Stimulated activated CD4-positive, alpha-beta T cell treated with anti-CD3 and anti-CD28 coated beads, Interleukin-12 subunit alpha, Interleukin-12 subunit beta, amount 100 ng/mL, for 48 hours (primary cell): ENCODE measurements at regions not wholly inside any gene's neighbourhood (a gene's known extent, or its start where the extent isn't known, plus 50 kb on each side); places are given as distances from the start of the nearest gene placed in this dataset.
"Not testable (repeated sequence)": the region's sequence is repeated elsewhere in the genome, so short reads cannot be mapped to it uniquely, and the experiment has no call there.

Experiments
- DNase-seq, 3 donors: peaks; one replicate each; pipeline ENCODE4 v3.0.0-alpha.2; 2020; ENCODE audit warnings: low read depth in 2 of 3, low spot score in 1 of 3

DNA sequence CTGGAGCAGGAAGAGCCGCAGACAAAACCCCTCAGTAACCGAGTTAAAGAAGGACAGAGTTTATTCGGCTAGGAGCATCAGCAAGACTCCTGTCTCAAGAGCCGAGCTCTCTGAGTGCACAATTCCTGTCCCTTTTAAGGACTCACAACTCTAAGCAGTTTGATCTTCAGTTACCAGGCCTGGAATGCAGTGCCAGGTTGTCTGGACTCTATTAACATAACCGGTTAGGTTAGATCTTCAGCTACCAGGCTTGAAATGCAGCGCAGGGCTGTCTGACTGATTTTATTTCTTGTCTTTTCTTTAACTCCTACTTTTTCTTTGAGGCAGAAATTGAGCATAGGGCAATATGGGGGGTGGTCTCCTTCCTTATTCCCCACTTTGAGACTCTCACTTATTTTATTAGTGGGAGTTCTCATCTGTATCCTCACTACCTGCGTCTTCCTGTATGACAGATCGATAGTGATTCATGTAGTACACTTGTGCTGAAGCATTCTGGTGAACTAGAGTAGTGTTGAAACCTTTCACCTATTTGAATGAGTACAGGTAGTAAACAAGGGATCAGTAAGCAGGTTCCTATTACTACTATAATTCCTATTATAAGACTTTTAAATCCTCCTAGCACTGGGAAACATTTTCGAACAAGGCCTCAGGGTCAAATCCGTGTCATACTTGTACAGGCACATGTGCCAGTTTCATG lies 325.0 kb downstream of the CGGBP1 start:
- no peak for DNase-seq

DNA sequence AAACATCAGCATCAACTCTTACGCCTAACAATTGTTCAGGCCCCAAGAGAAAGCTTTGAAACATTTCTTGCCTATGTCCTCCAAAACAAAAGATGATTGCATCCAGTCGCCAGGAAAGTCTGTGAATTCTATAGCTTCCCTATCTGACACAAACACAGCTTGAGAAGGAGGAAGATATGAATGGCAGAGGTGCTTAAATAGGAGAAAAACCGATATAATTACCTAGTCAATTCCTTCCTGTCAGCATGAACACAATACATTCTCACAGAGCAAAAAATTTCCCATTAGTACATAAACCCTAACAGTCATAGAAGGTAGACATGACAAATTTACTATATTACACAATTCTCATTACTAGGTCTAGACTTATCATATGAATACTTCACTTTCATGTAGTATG lies 326.5 kb downstream of the CGGBP1 start:
- no peak for DNase-seq

DNA sequence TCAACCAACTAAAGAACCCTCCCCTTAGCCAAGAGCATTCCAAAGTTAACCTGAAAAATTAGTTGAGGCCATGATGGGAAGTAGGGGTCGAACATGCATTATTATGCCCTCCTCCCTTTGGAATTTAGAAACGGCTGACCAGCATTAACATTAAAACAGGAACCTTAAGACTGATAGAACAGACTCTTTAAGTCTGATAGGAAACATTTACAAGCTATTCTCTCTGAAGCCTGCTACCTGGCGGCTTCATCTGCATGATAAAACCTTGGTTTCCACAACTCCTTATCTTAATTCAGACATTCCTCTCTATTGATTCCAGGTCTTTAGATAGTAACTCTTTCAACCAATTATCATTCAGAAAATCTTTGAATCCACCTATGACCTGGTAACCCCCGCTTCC lies 331.0 kb downstream of the CGGBP1 start:
- DNase-seq = no peak

DNA sequence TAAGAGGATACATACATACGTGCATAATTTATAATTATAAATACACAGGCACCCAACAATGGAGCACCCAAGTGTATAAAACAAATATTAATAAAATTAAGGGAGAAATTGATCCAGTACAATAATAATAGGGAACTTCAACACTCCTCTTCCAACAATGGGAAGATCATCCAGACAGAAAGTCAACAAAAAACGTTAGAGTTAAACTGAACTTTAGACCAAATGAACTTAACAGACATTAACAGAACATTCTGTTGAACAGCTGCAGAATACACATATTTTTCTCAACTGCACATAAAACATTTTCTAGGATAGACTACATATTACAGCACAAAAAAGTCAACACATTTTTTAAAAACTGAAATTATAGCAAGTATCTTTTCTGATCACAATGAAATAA lies 339.7 kb downstream of the CGGBP1 start:
- DNase-seq = no peak

DNA sequence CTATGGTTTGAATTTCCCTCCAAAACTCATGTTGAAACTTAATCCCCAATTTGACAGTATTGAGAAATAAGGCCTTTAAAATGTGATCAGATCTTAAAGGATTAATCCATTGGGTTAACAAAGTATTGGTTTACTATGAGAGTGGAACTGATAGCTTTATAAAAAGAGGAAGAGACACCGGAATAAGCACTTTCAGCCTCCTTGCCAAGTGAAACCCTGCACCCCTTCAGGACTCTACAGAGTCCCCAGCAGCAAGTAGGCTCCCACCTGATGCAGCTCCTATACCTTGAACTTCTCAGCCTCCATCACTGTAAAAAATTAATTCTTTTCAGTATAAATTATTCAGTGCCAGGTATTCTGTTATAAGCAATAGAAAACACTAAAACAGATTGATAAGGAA lies 348.3 kb downstream of the CGGBP1 start:
- no peak for DNase-seq

DNA sequence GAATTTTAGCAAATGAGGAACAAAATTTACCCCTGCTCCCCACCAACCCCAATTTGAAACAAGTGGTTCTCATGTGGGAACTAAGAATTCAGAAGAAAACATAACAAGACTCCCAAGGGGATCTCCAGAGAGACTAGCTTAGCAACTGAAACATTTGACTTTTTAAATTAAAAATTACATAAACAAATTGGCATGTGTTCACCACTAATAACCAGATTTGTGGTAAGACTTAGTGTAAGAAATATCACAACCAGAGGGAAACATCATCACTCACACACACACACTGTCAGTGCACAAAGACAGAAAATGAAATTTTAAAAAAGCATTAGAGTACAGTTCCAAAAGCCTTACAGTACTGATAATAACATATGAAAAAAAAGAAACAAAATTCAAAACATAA lies 348.8 kb downstream of the CGGBP1 start:
- DNase-seq = no peak

DNA sequence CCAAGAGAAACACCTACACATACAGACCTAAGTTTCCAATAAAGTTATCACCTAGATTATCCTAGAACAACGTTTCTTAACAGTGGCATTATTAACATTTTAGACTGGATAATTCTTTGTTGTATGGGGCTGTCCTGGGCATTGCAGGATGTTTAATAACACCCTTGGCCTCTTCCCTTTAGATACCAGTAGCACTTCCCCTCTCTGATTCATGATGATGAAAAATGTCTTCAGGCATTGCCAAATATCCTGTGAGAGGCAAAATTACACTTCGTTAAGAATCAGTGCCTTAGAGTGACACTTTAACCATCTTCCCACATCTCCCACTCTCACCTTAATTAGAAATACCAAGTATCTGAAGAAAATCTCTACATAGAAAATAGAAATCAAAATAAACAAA lies 352.6 kb downstream of the CGGBP1 start:
- no peak for DNase-seq

DNA sequence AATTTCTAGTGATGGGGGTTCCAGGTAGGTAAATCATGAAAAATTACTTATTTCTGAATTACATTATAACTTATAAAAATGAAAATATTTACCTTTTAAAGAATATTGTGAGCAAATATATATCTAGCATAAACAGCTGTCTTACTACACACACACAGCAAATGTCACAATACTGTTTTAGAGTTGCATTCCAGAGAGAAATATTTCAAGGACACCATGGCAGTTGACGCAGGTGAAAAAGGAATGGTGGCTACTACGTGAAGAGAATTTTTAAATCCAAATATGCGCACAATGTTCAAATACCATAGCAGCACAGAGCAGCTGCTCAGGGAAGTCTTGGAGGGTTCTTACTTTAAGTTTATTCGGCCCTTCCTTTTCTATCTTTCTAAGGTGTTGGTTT lies 356.2 kb downstream of the CGGBP1 start:
- no peak for DNase-seq

DNA sequence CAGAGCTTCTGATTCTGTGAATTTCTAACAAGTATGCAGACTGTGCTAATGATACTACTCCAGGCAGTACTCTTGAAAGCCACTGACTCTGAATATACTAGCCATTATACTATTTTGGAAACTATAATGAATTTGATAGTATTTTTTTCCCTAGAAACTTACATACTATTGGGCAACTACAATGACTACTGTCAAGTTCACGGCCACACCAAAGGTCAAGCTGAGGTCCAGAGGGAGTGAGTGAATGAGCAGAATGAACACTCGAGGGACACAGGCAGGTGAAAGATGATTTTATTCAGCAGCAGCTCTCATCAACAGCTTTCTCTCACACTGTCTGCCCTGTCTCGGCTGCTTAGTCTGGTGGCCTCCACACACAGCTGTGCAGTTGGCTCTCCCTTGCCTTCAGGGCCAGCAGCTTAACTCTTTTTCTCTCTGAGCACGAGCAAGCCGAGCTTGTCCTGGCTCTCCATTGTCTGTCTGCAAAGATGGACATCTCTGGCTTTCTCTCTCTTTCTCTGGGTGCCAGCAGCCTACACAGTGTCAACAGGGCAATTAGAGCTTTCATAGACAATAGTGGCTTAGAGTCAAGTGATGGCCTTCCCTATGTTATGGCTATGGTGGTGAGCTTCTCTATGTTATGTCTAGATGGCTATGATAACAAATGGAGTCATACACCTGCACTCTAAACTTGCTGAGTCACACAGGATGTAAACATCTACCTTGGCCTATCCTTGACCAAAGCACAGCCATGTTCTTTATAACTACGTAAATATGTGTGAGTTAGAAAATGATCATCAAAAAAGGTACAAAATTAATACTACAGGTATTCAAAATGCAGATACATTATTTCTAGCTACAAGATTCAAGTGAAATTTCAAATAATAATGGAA lies 362.4 kb downstream of the CGGBP1 start:
- DNase-seq = no peak

DNA sequence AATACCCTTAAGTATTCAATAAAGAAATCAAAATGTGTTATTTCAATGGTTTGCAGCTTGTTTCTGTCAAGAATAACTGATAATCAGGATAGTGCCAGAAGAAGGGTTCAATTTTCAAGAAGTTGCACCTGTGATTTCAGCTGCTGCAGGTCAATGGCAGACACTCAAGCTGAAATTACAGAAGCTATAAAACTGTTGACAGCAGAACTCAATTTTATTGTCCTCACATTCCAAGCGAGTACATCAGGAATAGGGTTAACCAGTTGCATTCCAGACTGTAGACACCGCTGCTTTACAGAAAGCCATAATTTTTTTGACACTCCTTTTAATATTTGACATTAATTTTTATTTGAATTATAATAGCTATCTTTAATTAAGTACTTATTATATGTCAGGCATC lies 364.1 kb downstream of the CGGBP1 start:
- no peak for DNase-seq

DNA sequence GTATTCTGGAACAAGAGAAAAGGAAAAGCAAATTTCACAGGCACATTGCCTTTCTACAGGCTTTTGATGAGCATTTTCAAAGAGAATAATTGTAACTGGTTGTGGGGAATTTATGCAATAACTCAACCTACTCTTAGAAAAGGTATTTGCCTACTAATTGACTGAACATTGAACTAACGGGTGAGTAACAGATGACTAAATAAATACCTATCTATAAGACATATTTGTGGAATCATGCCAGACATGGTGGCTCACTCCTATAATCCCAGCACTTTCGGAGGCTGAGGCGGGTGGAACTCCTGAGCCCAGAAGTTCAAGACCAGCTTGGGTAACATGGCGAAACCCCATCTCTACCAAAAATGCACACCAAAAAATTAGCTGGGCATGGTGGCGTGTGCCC lies 367.7 kb downstream of the CGGBP1 start:
- no peak for DNase-seq

DNA sequence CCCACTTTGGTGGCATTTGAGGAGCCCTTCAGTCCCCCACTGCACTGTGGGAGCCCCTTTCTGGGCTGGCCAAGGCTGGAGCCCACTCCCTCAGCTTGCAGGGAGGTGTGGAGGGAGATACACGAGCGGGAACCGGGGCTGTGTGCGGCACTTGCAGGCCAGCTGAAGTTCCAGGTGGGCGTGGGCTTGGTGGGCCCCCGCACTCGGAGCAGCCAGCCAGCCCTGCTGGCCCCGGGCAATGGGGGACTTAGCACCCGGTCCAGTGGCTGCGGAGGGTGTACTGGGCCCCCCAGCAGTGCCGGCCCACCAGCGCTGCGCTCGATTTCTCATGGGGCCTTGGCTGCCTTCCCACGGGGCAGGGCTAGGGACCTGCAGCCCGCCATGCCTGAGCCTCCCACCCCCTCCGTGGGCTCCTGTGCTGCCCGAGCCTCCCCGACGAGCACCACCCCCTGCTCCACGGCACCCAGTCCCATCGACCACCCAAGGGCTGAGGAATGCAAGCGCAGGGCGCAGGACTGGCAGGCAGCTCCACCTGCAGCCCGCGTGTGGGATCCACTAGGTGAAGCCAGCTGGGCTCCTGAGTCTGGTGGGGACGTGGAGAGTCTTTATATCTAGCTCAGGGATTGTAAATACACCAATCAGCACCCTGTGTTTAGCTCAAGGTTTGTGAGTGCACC lies 379.7 kb downstream of the CGGBP1 start:
- not testable (repeated sequence) for DNase-seq

DNA sequence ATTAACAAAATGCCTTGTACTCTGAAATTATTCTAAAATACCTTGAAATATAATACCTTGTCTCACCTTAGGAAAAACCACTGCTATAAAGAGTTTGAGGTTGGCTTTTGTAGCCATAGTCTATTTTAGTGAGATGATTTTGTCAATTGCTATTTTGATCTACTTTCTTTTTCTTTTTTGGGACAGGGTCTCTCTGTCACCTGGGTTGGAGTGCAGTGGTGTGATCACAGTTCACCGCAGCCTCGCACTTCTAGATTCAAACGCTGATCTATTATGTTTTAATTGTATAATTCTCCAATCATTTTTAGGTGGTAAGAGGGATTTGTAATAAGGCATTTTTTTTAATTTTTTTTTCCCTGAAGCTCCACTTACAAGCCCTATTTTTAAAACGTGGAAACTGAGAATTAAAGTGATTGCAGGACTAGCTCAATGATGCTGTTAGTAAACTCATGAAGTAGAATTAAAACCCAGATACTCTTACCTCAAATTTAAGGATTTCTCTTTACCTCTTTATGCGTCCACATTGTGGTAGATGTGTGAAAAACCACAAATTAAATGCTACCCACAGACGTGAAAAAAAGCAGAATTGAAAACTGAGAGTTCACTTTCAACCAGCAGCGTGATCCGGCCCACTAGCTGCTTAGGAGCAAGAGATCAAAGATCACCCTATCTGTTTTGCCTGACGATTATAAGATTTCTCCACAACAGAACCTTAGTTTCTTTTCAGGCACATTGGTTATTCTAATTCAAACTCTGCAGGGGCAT lies 384.2 kb downstream of the CGGBP1 start:
- DNase-seq = no peak

DNA sequence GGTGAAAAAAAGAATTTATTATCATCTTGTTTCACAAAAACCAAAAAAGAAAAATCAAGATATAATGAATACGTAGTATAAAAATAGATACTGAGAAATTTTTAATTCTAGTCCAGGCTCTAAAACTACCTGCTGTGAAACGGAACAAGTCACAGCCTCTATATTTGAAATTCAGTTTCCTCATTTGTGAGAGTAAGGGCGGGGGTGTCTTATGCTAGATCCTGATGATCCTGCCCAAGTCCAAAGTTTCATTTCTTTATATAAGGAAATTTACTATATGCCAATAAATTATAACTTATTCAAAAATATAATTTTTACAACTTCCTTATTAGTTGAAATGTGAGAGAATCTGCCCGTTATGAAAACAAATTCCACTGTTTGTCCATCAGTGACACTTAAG lies 385.7 kb downstream of the CGGBP1 start:
- DNase-seq = no peak

DNA sequence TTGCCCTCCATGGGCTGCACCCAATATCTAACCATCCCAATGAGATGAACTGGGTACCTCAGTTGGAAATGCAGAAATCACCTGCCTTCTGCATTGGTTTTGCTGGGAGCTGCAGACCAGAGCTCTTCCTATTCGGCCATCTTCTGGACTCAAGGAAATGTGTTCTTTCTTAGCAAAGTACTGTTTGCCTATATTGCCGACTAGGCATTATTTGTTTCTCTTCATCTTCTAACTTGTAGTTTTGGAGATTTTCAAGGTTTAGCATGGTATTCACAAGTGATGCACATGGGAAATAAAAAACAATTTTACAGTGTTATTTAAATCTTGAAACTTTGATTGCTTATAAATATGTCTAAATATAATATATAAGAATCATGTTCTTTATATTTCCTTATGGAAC lies 377.8 kb upstream of the POU1F1 start:
- no peak for DNase-seq

DNA sequence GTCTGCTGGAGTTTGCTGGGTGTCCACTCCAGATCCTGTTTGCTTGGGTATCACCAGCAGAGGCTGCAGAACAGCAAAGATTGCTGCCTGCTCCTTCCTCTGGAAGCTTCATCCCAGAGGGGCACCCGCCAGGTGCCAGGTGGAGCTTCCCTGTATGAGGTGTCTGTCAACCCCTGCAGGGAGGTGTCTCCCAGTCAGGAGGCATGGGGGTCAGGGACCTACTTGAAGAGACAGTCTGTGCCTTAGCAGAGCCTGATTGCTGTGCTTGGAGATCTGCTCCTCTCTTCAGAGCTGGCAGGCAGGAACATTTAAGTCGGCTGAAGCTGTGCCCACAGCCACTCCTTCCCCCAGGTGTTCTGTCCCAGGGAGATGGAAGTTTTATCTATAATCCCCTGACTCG lies 376.8 kb upstream of the POU1F1 start:
- DNase-seq = not testable (repeated sequence)

DNA sequence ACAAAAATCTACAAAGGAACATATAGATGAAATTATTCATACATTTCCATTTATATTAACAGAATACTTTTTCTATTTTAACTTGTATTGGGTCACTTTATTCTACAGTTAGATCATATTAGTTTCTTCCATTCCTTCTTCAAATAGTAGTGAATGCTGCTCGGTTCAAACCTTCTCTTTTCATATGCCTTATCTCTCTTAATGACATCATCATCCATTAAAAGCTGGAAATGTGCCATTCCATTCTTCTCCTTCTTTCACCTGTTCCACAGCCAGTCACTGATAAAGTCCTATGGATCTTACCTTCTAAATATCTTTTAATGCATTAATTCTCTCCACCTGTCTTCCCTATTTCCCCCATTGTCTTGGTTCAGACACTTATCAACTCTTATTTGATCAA lies 358.0 kb upstream of the POU1F1 start:
- no peak for DNase-seq

DNA sequence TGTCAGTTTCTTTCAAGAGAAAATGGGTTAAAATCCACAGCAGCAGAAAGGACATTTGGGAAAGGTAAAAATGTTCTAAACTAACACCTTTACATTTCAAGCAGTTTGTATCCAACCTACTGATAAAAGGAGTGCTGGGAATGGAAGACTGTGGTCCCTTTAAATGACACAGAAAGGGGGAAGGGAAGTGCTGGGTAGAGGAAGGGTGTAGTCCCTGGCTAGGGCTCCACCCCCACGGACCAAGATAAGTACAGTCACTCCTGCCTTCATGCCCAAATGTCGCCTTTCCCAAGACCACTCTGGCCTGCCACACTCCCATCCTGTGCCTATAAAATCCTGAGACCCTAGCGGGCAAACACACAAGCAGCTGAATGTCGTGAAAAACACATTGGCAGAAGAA lies 350.9 kb upstream of the POU1F1 start:
- DNase-seq = no peak

DNA sequence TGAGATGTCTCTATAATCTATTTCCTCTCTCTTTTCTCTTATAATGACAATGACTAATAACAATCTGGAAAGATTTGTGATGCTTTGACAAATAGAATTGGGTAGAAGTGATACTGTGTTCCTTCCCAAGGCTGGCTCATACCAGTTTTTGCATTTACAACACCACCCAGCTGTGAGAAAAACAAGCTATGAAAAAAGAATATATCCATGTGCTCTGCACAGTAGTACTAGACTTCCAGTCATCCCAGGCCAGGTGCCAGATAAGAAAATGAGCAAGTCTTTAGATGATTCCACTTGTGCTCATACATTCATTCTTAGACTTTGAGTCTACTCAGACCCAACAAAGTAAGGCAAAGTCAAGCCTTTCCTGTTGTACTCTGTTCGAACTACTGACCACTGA lies 350.2 kb upstream of the POU1F1 start:
- DNase-seq = no peak

DNA sequence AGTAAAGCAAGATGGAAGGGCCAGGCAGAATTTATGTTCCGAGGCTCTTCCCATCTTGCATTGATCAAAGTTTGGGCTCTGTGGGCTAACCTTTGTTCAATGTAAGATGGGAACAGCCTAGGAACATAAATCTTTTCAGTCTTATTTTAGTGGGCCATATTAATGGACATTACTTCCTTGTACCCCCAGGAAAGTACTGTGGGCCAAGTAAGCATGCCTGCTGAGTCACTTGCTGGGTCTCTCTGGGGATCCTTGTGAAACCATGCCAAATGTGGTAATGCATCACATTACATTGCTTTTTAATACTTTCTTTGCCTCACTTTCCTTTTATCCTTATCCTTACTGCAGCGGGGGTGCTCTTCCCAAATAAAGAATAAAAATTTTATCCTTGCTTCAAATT lies 349.5 kb upstream of the POU1F1 start:
- no peak for DNase-seq

DNA sequence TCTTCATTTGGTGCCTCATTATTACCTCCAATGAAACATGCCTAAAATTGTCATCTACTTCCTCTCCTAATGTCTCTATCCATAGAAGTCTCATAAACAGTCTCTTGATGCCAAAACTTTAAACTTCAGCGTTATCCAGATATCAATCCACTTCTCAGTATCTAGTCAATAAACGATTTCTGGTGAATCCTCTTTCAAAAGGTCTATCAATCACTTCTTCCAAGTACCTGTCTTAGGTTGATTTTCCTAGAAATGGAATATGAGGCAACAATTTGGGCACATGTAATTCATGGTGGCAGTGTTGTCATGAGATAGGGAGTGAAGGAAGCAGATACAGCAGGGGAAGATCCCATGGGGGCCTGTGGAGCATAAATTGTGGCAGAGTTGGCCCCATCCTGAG lies 348.5 kb upstream of the POU1F1 start:
- DNase-seq = no peak
